C4-2B (cell line): ENCODE measurements at regions not wholly inside any gene's neighbourhood (a gene's known extent, or its start where the extent isn't known, plus 50 kb on each side); places are given as distances from the start of the nearest gene placed in this dataset.

ENCODE experiments used
- H3K27ac ChIP-seq: fragments of 450-650 bp; 2 replicates; pipeline ENCODE4 v1.5.1; 2017
- ZFX ChIP-seq: fragments of 450-650 bp; IDR thresholded peaks from 2 replicates; pipeline ENCODE4 v1.6.1; 2017
- TF ChIP-seq, protein P1 (sequence below): fragments of 450-650 bp; conservative IDR thresholded peaks from 2 replicates; pipeline ENCODE4 v1.5.1; 2017; ENCODE audit warnings: mild to moderate bottlenecking

DNA sequence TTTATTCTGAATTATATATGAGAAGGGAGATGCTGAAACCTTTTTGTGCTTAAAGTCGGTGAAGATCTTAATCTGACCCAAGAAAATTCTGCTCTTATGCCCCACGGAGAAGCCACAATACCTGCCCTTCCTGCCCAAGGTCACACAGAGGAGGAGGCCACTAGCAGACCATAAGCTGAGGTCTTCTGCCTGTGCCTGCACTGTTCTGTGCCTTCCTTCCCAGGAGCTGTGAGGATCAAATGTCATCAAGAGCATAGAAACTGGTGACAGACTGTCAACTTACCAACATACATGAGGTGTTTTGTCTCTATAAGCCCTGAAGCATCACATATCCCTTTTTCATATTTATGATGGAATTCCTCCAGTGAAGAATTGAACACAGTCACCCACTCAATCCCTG, 233.3 kb downstream of the C1D start:
- H3K27ac ChIP-seq = no peak overlapping the region

GRCh38 chr2:67833632-67834031, 229.2 kb downstream of the C1D start:
- H3K27ac ChIP-seq = no peak overlapping the region
- no peak for TF ChIP-seq ZFX
- TF ChIP-seq, protein P1, sequence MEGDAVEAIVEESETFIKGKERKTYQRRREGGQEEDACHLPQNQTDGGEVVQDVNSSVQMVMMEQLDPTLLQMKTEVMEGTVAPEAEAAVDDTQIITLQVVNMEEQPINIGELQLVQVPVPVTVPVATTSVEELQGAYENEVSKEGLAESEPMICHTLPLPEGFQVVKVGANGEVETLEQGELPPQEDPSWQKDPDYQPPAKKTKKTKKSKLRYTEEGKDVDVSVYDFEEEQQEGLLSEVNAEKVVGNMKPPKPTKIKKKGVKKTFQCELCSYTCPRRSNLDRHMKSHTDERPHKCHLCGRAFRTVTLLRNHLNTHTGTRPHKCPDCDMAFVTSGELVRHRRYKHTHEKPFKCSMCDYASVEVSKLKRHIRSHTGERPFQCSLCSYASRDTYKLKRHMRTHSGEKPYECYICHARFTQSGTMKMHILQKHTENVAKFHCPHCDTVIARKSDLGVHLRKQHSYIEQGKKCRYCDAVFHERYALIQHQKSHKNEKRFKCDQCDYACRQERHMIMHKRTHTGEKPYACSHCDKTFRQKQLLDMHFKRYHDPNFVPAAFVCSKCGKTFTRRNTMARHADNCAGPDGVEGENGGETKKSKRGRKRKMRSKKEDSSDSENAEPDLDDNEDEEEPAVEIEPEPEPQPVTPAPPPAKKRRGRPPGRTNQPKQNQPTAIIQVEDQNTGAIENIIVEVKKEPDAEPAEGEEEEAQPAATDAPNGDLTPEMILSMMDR = no peak

More for the DNA sequence above, 233.3 kb downstream of the C1D start:
- TF ChIP-seq, protein P1 = no peak
- TF ChIP-seq ZFX = no peak

DNA sequence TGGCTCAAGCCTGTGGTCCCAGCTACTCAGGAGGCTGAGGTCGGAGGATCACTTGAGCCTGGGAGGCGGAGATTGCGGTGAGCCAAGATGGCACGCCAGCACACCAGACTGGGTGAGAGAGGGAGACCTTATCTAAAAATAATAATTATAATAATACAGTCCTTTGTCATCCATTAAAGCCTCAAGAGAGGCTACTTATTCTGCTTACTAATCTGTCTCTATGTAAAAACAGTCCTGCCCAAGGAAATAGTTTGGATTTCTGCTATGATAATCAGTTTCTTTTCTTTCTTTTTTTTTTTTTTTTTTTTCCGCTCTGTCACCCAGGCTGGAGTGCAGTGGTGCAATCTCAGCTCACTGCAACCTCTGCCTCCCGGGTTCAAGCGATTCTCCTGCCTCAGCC, 228.3 kb downstream of the C1D start:
- TF ChIP-seq, protein P1 = no peak
- TF ChIP-seq ZFX = no peak
- H3K27ac ChIP-seq = no peak overlapping the region

DNA sequence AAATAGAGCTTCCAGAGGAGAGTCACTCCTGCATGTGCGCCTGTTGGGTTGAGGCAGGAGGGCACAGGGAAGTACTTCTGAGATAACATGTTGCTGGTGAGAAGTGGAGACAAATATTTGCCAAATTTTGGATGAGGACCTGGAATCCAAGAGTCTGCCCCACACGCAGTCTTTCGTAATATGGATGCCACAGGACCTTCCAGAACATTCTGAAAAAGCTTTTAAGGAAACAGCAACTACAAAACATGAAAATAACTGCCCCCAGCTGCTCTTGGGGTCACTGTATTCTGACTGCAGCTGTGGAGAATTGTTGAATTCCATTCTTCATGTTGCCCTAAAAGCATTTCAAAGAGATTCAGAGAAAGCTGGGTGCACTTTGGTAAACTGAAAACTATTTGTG, 227.5 kb downstream of the C1D start:
- H3K27ac ChIP-seq = no peak overlapping the region
- no peak for TF ChIP-seq ZFX
- TF ChIP-seq, protein P1 = no peak

GRCh38 chr2:67836866-67837265, 225.9 kb downstream of the C1D start:
- no peak overlapping the region for H3K27ac ChIP-seq
- TF ChIP-seq, protein P1 = no peak
- no peak for TF ChIP-seq ZFX

- no peak overlapping the region for H3K27ac ChIP-seq
- TF ChIP-seq, protein P1 = no peak
- TF ChIP-seq ZFX = no peak
These were observed 224.6 kb downstream of the C1D start for GRCh38 chr2:67838205-67838604.

DNA sequence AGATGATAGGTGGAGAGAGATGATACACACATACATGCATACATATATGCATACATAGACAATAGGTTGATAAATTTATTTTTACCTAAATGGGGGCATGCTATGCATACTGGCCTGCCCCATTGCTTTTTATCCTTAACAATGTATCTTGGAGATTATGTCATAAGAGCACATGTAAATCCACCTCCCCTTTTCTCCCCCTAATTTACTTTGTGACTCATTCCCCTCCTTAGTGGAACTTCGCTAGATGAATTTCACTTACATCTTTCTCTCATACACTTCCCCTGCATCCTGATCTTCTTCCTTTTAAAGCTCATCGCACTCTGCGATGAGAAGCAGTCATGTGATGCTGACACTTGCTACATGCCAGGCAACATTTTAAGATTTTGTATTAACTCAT, 223.6 kb downstream of the C1D start:
- no peak overlapping the region for H3K27ac ChIP-seq
- no peak for TF ChIP-seq ZFX
- TF ChIP-seq, protein P1 = no peak
